ENCODE measurements at regions not wholly inside any gene's neighbourhood (a gene's known extent, or its start where the extent isn't known, plus 50 kb on each side); places are given as distances from the start of the nearest gene placed in this dataset.

DNA sequence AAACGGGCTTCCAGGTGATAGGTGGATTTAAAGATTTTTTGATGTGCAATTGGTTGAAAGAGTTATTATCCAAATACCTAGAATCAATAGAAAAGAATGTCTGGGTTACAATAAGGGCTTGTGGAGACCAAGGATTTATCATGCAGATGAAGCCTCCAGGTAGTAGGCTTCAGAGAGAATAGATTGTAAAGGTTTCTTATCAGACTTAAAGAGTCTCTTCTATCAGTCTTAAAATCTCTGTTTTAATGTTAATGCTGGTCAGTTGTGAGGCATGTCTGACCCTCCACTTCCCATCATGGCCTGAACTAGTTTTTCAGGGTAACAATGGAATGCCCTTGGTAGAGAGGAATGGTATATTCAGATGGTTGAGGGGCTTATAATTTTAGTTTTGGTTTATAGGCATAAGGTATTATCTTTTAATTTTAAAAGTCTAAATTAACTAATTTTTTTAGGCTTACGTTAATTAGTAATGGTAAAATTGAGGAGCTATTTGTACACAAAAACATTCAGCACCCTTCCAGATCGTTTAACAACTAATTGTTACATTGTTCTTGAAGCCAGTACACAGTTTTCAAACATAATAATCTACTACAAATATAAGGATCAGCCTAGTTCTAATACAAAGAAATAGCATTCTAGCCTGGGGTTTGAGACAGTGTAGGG lies 704.2 kb upstream of the MBL2 start:
- no peak overlapping the region for H3K27ac Mint-ChIP-seq (ENCODE audit: unreplicated experiment)
- TF ChIP-seq, protein P1, sequence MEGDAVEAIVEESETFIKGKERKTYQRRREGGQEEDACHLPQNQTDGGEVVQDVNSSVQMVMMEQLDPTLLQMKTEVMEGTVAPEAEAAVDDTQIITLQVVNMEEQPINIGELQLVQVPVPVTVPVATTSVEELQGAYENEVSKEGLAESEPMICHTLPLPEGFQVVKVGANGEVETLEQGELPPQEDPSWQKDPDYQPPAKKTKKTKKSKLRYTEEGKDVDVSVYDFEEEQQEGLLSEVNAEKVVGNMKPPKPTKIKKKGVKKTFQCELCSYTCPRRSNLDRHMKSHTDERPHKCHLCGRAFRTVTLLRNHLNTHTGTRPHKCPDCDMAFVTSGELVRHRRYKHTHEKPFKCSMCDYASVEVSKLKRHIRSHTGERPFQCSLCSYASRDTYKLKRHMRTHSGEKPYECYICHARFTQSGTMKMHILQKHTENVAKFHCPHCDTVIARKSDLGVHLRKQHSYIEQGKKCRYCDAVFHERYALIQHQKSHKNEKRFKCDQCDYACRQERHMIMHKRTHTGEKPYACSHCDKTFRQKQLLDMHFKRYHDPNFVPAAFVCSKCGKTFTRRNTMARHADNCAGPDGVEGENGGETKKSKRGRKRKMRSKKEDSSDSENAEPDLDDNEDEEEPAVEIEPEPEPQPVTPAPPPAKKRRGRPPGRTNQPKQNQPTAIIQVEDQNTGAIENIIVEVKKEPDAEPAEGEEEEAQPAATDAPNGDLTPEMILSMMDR (IDR thresholded peaks at IDR 0.05; ENCODE audit: unreplicated experiment) = no peak
- H3K9me3 Mint-ChIP-seq (ENCODE audit: unreplicated experiment) = no peaks in the 10 kb centered on the region
- no peak overlapping the region for H3K4me3 Mint-ChIP-seq (ENCODE audit: unreplicated experiment)
- peaks cover 3% of the 10 kb centered on the region for H3K4me1 Mint-ChIP-seq (ENCODE audit: unreplicated experiment)
- H3K36me3 Mint-ChIP-seq (ENCODE audit: low read depth, unreplicated experiment) = no peaks in the 10 kb centered on the region
- DNase-seq (ENCODE audit: low spot score) = no peak
- H3K27me3 Mint-ChIP-seq (ENCODE audit: unreplicated experiment) = peaks cover 1% of the 10 kb centered on the region

DNA sequence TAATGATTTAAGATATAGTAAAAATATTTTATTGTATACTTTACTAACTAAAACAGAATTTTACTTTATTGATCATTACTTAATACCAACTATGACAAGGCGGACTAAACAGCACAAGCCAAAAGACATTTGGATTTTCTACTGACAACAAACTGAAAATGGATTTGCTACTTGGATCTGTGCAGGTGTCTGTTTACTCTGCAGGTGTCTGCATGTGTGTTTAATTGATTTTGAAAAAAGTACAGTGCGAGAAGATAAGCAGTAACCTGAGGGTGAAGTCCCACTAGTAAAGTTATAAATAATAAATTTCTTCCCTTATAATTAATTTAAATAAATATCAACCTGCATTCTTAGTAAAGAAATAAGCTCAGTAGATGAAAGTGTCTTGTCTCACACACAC lies 696.8 kb upstream of the MBL2 start:
- peaks cover 1% of the 10 kb centered on the region for H3K27me3 Mint-ChIP-seq (ENCODE audit: unreplicated experiment)
- TF ChIP-seq, protein P1 (IDR thresholded peaks at IDR 0.05; ENCODE audit: unreplicated experiment) = no peak
- H3K27ac Mint-ChIP-seq (ENCODE audit: unreplicated experiment) = no peak overlapping the region
- H3K36me3 Mint-ChIP-seq (ENCODE audit: low read depth, unreplicated experiment) = no peaks in the 10 kb centered on the region
- DNase-seq (ENCODE audit: low spot score) = no peak
- no peak overlapping the region for H3K4me3 Mint-ChIP-seq (ENCODE audit: unreplicated experiment)
- no peaks in the 10 kb centered on the region for H3K9me3 Mint-ChIP-seq (ENCODE audit: unreplicated experiment)
- no peaks in the 10 kb centered on the region for H3K4me1 Mint-ChIP-seq (ENCODE audit: unreplicated experiment)

DNA sequence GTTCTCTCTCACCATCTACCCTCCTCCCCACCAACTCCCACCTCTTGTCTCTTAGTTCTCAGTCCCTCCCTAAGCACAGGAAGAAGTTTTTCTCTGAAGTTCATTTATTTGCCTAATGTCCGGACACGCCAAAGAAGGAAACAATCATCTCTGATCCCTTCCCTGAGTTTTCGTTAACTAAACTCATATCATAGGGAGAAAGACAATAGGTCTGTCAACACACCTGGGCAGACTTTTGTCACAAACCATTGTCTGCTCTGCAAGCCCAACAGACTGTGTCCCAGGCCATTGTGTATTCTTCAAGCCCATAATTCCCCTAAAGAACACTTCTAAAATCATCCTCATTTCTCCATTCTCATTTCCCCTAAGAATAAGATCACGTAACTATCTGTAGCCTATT lies 691.0 kb upstream of the MBL2 start:
- no peak overlapping the region for H3K27ac Mint-ChIP-seq (ENCODE audit: unreplicated experiment)
- H3K4me1 Mint-ChIP-seq (ENCODE audit: unreplicated experiment) = no peaks in the 10 kb centered on the region
- DNase-seq (ENCODE audit: low spot score) = no peak
- no peak overlapping the region for H3K4me3 Mint-ChIP-seq (ENCODE audit: unreplicated experiment)
- TF ChIP-seq, protein P1 (IDR thresholded peaks at IDR 0.05; ENCODE audit: unreplicated experiment) = no peak
- peaks cover 1% of the 10 kb centered on the region for H3K27me3 Mint-ChIP-seq (ENCODE audit: unreplicated experiment)
- H3K9me3 Mint-ChIP-seq (ENCODE audit: unreplicated experiment) = no peaks in the 10 kb centered on the region
- no peaks in the 10 kb centered on the region for H3K36me3 Mint-ChIP-seq (ENCODE audit: low read depth, unreplicated experiment)

DNA sequence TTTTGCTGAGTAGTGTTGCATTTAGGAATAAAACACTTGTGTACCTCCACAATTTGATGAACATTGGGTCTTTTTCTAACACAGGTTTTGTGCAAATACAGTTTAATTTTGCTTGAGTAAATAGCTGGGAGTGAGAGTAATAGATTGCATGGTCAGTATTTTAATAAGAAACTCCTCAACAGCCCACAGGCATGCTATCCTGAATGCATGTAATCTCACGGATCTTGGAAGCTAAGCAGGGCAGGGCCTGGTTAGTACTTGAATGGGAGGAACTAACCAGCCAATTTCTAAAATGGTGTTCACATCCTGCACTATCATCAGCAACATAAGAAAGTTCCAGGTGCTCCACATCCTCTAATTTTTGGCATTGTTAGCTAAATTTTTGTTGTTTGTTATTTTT lies 685.4 kb upstream of the MBL2 start:
- Mint-ChIP-seq H3K4me1 (ENCODE audit: unreplicated experiment) (no peaks in the 10 kb centered on the region), H3K4me3 (ENCODE audit: unreplicated experiment) (no peak overlapping the region), H3K36me3 (ENCODE audit: low read depth, unreplicated experiment) (no peaks in the 10 kb centered on the region), H3K27ac (ENCODE audit: unreplicated experiment) (no peak overlapping the region), H3K27me3 (ENCODE audit: unreplicated experiment) (no peaks in the 10 kb centered on the region), H3K9me3 (ENCODE audit: unreplicated experiment) (no peaks in the 10 kb centered on the region)
- no peak for DNase-seq (ENCODE audit: low spot score)
- TF ChIP-seq, protein P1 (IDR thresholded peaks at IDR 0.05; ENCODE audit: unreplicated experiment) = no peak

DNA sequence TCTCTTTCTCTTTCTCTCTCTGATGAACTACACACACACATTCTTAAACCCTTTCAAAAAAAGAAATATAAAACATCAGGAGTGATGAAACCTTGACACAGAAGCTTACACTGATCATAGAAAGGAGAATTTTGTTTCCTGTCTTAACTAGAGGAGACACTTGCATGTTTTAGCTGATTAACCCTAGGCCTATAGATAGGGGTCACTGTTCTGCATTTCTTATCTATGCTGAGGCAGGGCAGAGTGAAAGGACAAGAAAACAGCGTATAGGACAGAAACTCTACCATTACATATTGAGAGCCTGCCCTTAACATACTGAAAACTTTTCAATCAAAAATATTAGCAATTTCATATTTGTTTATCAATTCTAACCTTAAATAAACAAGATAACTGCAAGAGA lies 680.6 kb upstream of the MBL2 start:
- TF ChIP-seq, protein P1 (IDR thresholded peaks at IDR 0.05; ENCODE audit: unreplicated experiment) = no peak
- no peaks in the 10 kb centered on the region for H3K4me1 Mint-ChIP-seq (ENCODE audit: unreplicated experiment)
- no peak overlapping the region for H3K4me3 Mint-ChIP-seq (ENCODE audit: unreplicated experiment)
- peaks cover 3% of the 10 kb centered on the region for H3K9me3 Mint-ChIP-seq (ENCODE audit: unreplicated experiment)
- no peaks in the 10 kb centered on the region for H3K27me3 Mint-ChIP-seq (ENCODE audit: unreplicated experiment)
- H3K27ac Mint-ChIP-seq (ENCODE audit: unreplicated experiment) = no peak overlapping the region
- no peak for DNase-seq (ENCODE audit: low spot score)
- H3K36me3 Mint-ChIP-seq (ENCODE audit: low read depth, unreplicated experiment) = peaks cover 6% of the 10 kb centered on the region
